ENCODE measurements at regions not wholly inside any gene's neighbourhood (a gene's known extent, or its start where the extent isn't known, plus 50 kb on each side); places are given as distances from the start of the nearest gene placed in this dataset.

- peak; percentile 44 for TF ChIP-seq CTCF (IDR thresholded peaks at IDR 0.05)
Measured at GRCh38 chr2:82023710-82024109, 1719.2 kb upstream of the LRRTM1 start.

DNA sequence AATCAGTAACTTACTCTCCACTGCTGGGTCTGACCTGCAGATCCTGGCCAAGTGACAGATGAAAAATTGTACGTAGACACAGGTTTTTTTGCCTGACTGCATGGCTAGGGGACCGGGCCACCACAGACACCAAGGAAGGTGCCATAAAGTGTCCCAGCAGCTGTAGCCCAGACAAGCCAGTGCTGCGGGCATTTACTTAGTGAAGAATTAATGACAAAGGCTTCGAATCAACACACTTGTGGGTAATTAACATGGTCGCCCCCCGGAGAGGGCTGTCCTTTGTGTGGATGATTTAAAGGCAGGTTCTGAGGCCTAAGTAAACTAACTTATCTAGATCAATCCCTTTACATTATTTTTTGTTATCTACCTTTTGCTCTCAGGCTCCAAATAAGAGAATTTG, 1709.1 kb upstream of the LRRTM1 start:
- TF ChIP-seq CTCF (IDR thresholded peaks at IDR 0.05) = no peak

DNA sequence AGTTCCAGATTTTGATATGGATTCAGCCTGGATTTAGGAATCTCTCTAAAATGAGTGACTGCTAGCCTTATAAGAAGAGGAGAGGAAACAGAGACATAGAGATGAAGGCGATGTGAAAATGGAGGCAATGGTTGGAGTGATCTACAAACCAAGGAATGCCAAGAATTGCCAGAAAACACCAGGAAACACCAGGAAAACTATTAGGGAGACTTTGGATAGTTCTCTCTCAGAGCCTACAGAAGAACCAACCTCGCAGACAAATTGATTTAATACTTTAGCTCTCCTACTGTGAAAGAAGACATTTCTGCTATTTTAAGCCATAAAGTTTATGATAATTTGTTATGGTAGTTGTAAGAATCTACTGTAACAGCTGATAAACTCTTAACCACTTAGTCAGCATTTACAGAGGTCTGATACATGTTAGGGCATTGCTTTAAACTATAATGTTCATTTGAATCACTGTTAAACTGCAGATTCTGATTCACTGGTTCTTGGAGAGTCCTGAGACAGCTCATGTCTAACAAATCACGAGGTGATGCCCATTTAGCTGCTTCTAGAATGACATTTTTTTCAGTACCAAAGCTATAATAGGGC, 1702.6 kb upstream of the LRRTM1 start:
- no peak for TF ChIP-seq CTCF (IDR thresholded peaks at IDR 0.05)

- no peak for TF ChIP-seq CTCF (IDR thresholded peaks at IDR 0.05)
Measured at GRCh38 chr2:82001614-82002013, 1697.1 kb upstream of the LRRTM1 start.

DNA sequence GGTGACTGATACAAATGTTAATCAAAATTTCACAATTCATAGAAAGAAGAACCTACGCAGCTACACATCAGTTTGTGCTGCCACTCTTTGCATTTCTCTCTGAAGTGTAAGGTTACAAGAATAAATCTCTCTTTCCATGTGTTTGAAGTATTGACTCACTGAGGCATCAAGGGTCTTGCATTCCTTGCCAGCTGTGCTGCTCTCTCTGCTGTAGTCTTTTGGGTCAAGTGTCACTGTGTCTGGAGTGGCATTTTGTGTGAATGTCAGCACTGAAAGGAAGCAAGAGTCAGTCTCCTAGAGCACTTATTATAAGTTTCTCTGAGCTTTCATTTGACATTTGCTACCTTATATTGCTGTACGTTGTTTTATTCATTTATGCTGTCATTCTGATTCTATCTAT, 1696.1 kb upstream of the LRRTM1 start:
- TF ChIP-seq CTCF (IDR thresholded peaks at IDR 0.05) = no peak

DNA sequence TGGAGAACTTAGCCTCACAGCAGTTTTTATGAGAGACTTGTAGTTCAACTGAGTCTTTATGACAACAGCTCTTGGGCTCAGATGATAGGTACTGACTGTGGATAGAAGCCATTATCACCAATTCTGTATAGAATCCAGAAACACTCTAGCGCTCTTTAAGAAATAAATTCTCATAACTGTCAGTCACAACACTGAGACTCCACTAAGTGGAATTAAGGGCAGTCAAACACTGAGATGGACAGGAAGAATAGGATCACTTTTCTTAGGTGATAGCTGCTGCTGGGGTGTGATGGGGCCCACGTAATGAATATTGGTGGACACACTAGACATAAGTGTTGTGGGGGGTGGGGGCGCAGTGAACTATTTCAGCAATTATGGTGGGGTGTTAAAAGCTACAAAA, 1691.8 kb upstream of the LRRTM1 start:
- TF ChIP-seq CTCF (IDR thresholded peaks at IDR 0.05) = no peak

GRCh38 chr2:81991282-81991681, 1686.7 kb upstream of the LRRTM1 start:
- no peak for TF ChIP-seq CTCF (IDR thresholded peaks at IDR 0.05)

GRCh38 chr2:81987370-81987769, 1682.8 kb upstream of the LRRTM1 start:
- no peak for TF ChIP-seq CTCF (IDR thresholded peaks at IDR 0.05)
